HepG2 (cell line): ENCODE measurements at regions not wholly inside any gene's neighbourhood (a gene's known extent, or its start where the extent isn't known, plus 50 kb on each side); places are given as distances from the start of the nearest gene placed in this dataset.
"Not testable (repeated sequence)": the region's sequence is repeated elsewhere in the genome, so short reads cannot be mapped to it uniquely, and the experiment has no call there.

Experiments used
- ATAC-seq: fragments of 200-7000 bp; cut with Tn5 transposase; 3 replicates; pipeline ENCODE4 v1.9.1; 2020; ENCODE audit warnings: mild to moderate bottlenecking, moderate library complexity
- BruUV-seq: library from RNA; stranded (reverse); fragments of 400-500 nt; replicated peaks from 2 replicates; lab custom pipeline; 2021; lab: Mats Ljungman, UMichigan
- CTCF ChIA-PET: fragments of 300-600 bp; formaldehyde crosslinking; extraction: SDS; loops from one replicate; lab custom pipeline; 2021; ENCODE audit warnings: low total read pairs, inconsistent platforms, low intra/inter-chr PET ratio; lab: Yijun Ruan, JAX
- POLR2A ChIA-PET: fragments of 350-600 bp; sonication (Branson Sonifier 250); formaldehyde crosslinking; loops from one replicate; lab custom pipeline; 2020; ENCODE audit warnings: antibody characterized with exemption, inconsistent platforms; lab: Yijun Ruan, JAX
- DNase-seq: peaks from one replicate; pipeline ENCODE4 v3.0.0-alpha.2; 2015; ENCODE audit warnings: low spot score
- FAIRE-seq: peaks from 3 replicates; lab custom pipeline; 2011; peaks lifted over from hg19 to GRCh38; lab: Jason Lieb, UNC
- H2AFZ ChIP-seq: one replicate; pipeline ENCODE4 v1.6.1; 2011; ENCODE audit warnings: low read length, inconsistent platforms
- H3K27ac ChIP-seq: fragments of 300-600 bp; 3 replicates; pipeline ENCODE4 v1.8.0; 2011; ENCODE audit warnings: mixed run types, mild to moderate bottlenecking, mixed read lengths, low read length, inconsistent platforms; ENCODE audit not compliant: insufficient read depth; ENCODE audit errors: extremely low read length
- H3K27me3 ChIP-seq, 2 experiments: fragments of 200-600 bp in 1 of 2; 2 replicates in 1 of 2; 3 replicates in 1 of 2; pipeline versions ENCODE4 v1.6.0 to v1.8.0; 2011; ENCODE audit warnings: low read length in 2 of 2, mild to moderate bottlenecking in 2 of 2, moderate library complexity in 2 of 2, inconsistent platforms in 1 of 2; ENCODE audit not compliant: insufficient read depth in 2 of 2, control insufficient read depth in 1 of 2
- H3K36me3 ChIP-seq, 2 experiments: fragments of 200-600 bp in 1 of 2; replicated peaks in 1 of 2; 2 replicates in 1 of 2; 3 replicates in 1 of 2; pipeline versions ENCODE4 v1.5.1 to v1.8.0; 2011; ENCODE audit warnings: low read length in 2 of 2, inconsistent platforms in 1 of 2; ENCODE audit not compliant: insufficient read depth in 2 of 2, control insufficient read depth in 1 of 2
- H3K4me1 ChIP-seq: 2 replicates; pipeline ENCODE4 v1.5.1; 2012; ENCODE audit warnings: low read length, inconsistent platforms; ENCODE audit not compliant: insufficient read depth
- H3K4me2 ChIP-seq: 2 replicates; pipeline ENCODE4 v1.6.0; 2011; ENCODE audit warnings: low read depth, low read length, inconsistent platforms
- H3K4me3 ChIP-seq, 3 experiments: fragments of 200-600 bp in 1 of 3; sonication (generic), shearing (Covaris generic) in 1 of 3; replicated peaks in 1 of 3; 2 replicates each; pipeline ENCODE4 v1.5.1; 2011 to 2016; ENCODE audit warnings: low read length in 3 of 3, inconsistent platforms in 2 of 3, low read depth in 2 of 3, mild to moderate bottlenecking in 2 of 3, control low read depth in 1 of 3, mixed read lengths in 1 of 3; ENCODE audit not compliant: insufficient read depth in 1 of 3
- H3K79me2 ChIP-seq: one replicate; pipeline ENCODE4 v1.6.1; 2011; ENCODE audit warnings: low read length, inconsistent platforms; ENCODE audit not compliant: insufficient read depth
- H3K9ac ChIP-seq: 2 replicates; pipeline ENCODE4 v1.6.0; 2011; ENCODE audit warnings: mild to moderate bottlenecking, low read depth, low read length, inconsistent platforms; ENCODE audit not compliant: insufficient read depth
- H3K9me3 ChIP-seq: 2 replicates; pipeline ENCODE4 v1.5.1; 2012; ENCODE audit warnings: mild to moderate bottlenecking, low read length
- H4K20me1 ChIP-seq: 2 replicates; pipeline ENCODE4 v1.6.0; 2011; ENCODE audit warnings: inconsistent platforms, mild to moderate bottlenecking, low read length, moderate library complexity; ENCODE audit not compliant: insufficient read depth
- CTCF ChIP-seq: sonication (generic); formaldehyde crosslinking; IDR thresholded peaks from 2 replicates; pipeline ENCODE4 v1.5.0; 2020; ENCODE audit warnings: mild to moderate bottlenecking, missing genetic modification reagents, moderate library complexity
- KDM6A ChIP-seq: IDR thresholded peaks from 2 replicates; pipeline ENCODE4 v1.6.1; 2016; ENCODE audit warnings: low read depth
- MAFF ChIP-seq: IDR thresholded peaks from 2 replicates; pipeline ENCODE4 v1.6.1; 2011; ENCODE audit warnings: low read depth, low read length, improper control_type of control experiment
- MAFK ChIP-seq, 2 experiments: IDR thresholded peaks in 1 of 2; conservative IDR thresholded peaks in 1 of 2; 2 replicates each; pipeline ENCODE4 v1.6.1; 2011; ENCODE audit warnings: improper control_type of control experiment in 2 of 2, low read length in 2 of 2
- ZNF225 ChIP-seq: sonication (generic); formaldehyde crosslinking; IDR thresholded peaks from 2 replicates; pipeline ENCODE4 v1.4.0; 2020; ENCODE audit warnings: mild to moderate bottlenecking, missing genetic modification reagents
- ZNF720 ChIP-seq: sonication (generic); formaldehyde crosslinking; IDR thresholded peaks from 2 replicates; pipeline ENCODE4 v1.4.0; 2020; ENCODE audit warnings: missing genetic modification reagents
- WGBS: methylation state at CpG from one replicate; pipeline ENCODE4 v1.1.6; 2017; ENCODE audit warnings: low lambda C conversion rate; 5-methylcytosine and 5-hydroxymethylcytosine counted together
- in situ Hi-C: cut with HindIII; loops from 2 replicates; pipeline ENCODE4 v1.10.0; 2017; ENCODE audit warnings: low pct_unique_long_range_greater_than_20kb; ENCODE audit not compliant: extremely low pct_ligation_motif_present
- intact Hi-C: fragments of 100-400 bp; cut with micrococcal nuclease; formaldehyde crosslinking; loops from one replicate; pipeline ENCODE4 v1.10.0; 2022; ENCODE audit not compliant: unreplicated experiment

GRCh38 chr10:18830277-18830676, 171.0 kb downstream of the ARL5B start (continued):
- TF ChIP-seq CTCF (CRISPR knock-in tag) (no peak), ZNF720 (no peak), KDM6A (CRISPR knock-in tag) (no peak)

- 17% methylated on average over 7 of the region's 7 CpGs for WGBS
- H3K4me3 ChIP-seq, ATAC-seq, H2AFZ ChIP-seq, H3K79me2 ChIP-seq, BruUV-seq, H3K4me1 ChIP-seq, H3K27ac ChIP-seq, H3K4me2 ChIP-seq, POLR2A ChIA-PET, DNase-seq, H3K36me3 ChIP-seq, H3K9me3 ChIP-seq, H3K9ac ChIP-seq, intact Hi-C loops, CTCF ChIA-PET, in situ Hi-C loops, FAIRE-seq, H4K20me1 ChIP-seq, H3K27me3 ChIP-seq: not testable (repeated sequence)
These were observed 192.0 kb upstream of the MALRD1 start for GRCh38 chr10:18856623-18857022.

- intact Hi-C loops = no loop called here
- no peak for DNase-seq
- no peak overlapping the region for H3K4me3 ChIP-seq
- H3K4me2 ChIP-seq = no peak overlapping the region
- H4K20me1 ChIP-seq = no peaks in the 10 kb centered on the region
- no peaks in the 10 kb centered on the region; the same call in 1 of the 2 replicates for H3K9me3 ChIP-seq
- 0% methylated on average over 1 of the region's 1 CpG for WGBS
- no peak for FAIRE-seq
- TF ChIP-seq ZNF225 (CRISPR knock-in tag) = no peak
- TF ChIP-seq MAFF = peak; percentile 87
- peak; percentile 77 to 93 for TF ChIP-seq MAFK (conservative IDR thresholded peaks at IDR 0.05 in 1 of 2, IDR thresholded peaks at IDR 0.05 in 1 of 2; ENCODE audit: low read length in 2 of 2)
- in situ Hi-C loops = no loop called here
- no peak for ATAC-seq
- H3K9ac ChIP-seq = no peak overlapping the region
- no TSS peak for BruUV-seq
- no peaks in the 10 kb centered on the region for H3K79me2 ChIP-seq
- no peaks in the 10 kb centered on the region for H3K36me3 ChIP-seq
- POLR2A ChIA-PET = no interaction called here
- H3K27me3 ChIP-seq = no peaks in the 10 kb centered on the region
- CTCF ChIA-PET = no interaction called here
- no peak overlapping the region for H3K27ac ChIP-seq
- no peak overlapping the region for H2AFZ ChIP-seq
- H3K4me1 ChIP-seq = no peaks in the 10 kb centered on the region
These were observed 188.9 kb upstream of the MALRD1 start for GRCh38 chr10:18859659-18860058.
